GM21619 (cell line): ENCODE measurements at regions not wholly inside any gene's neighbourhood (a gene's known extent, or its start where the extent isn't known, plus 50 kb on each side); places are given as distances from the start of the nearest gene placed in this dataset.
"Not testable (repeated sequence)": the region's sequence is repeated elsewhere in the genome, so short reads cannot be mapped to it uniquely, and the experiment has no call there.

ENCODE experiments used
- ATAC-seq: cut with Tn5 transposase; IDR thresholded peaks from one replicate; pipeline ENCODE4 v1.9.1; 2021; ENCODE audit not compliant: unreplicated experiment

- no peak for ATAC-seq
Observed at GRCh38 chr3:152148579-152148978, 120.2 kb upstream of the MBNL1 start.

DNA sequence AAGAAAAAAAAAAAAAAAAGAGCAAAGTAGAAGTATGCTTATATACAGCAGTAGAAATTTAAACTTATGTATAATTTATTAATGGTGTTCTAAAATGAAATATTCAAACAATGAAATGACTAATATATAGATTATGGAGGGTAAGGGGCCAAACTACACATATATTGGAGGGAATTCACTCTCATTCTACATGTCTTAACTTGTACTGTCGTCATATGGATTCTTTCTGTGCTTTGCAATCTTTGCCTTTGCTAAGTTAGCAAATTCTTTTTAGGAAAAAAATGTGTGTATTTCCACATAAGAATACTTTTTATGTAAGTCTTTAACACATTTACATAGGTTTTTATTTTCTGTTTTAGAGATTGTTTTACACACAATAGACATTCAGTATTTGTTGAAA, 118.9 kb upstream of the MBNL1 start:
- no peak for ATAC-seq

- no peak for ATAC-seq
Observed at GRCh38 chr3:152151216-152151876, 117.4 kb upstream of the MBNL1 start.

GRCh38 chr3:152151877-152152765, 116.6 kb upstream of the MBNL1 start:
- not testable (repeated sequence) for ATAC-seq

- not testable (repeated sequence) for ATAC-seq
Observed at GRCh38 chr3:152153115-152153514, 115.6 kb upstream of the MBNL1 start.

DNA sequence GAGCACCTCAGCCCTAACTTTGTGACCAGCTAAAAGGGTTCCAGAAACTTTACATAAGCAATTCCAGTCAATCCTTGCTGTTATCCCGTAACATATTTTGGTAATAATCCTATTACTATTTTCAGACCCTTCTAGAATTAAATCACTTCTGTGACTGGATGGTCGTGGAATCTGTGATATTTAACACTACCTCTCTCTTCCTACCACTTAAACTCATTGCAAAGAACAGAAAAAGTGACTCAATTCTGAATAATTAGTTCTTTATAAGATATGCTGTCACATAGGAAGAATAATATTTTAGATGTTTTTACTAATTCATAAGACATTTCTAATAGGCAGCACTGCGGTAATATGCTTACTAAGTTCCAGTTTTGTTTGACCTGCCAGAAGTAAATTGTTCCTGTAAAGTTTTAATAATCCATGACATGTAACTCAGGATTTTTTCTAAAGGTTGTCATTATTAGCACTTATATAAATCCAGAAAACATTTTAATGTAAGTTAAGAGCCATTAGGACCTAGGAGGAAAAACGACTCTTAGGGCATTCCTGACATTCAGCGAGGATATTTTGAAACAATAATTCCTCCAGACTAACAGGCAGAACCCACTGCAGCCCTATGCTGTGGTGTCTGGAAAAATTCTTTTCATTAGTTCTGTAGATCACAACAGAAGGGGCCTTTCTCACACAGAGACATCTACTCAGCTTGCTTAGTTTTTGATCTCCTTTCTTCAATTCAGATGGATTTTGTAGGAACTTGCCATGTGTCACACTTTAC, 113.3 kb upstream of the MBNL1 start:
- ATAC-seq = no peak

DNA sequence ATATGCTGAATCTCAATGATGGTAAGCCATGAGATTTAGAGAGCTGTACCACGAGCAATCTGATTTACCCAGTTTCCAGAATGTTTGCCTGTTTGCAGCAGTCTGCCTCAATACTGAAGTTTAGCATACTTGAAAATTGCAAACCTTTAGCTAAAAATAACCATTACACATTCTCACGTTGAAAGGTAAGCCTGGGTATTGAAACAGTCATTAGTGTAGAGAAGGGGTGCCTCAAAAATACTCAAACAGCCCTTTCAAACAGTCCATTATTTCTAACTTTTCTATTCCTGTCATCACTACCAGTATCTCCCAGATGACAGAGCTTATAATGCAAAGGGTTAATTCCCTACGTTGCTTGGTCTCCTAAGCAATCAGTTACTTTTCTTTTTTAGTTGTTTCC, 111.8 kb upstream of the MBNL1 start:
- no peak for ATAC-seq

GRCh38 chr3:152157337-152157736, 111.4 kb upstream of the MBNL1 start:
- no peak for ATAC-seq

DNA sequence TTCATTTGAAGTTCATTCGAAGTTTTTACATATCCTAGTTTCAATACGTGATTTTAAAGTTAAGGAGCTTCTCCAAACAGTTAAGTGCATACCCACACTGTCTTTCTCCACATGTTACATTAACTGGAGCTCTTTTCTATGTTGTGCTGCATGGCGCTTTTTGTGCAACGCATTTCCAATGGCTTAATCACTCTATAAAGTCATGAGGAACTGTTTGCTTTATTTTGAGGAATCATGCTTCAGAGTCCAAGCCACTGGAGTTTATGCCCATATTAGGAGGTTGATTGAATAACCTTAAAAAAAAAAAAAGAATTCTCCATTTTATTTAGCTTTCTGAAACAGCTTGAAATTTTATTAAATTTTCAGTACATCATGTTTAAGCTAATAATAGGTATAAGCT, 109.4 kb upstream of the MBNL1 start:
- ATAC-seq = no peak

DNA sequence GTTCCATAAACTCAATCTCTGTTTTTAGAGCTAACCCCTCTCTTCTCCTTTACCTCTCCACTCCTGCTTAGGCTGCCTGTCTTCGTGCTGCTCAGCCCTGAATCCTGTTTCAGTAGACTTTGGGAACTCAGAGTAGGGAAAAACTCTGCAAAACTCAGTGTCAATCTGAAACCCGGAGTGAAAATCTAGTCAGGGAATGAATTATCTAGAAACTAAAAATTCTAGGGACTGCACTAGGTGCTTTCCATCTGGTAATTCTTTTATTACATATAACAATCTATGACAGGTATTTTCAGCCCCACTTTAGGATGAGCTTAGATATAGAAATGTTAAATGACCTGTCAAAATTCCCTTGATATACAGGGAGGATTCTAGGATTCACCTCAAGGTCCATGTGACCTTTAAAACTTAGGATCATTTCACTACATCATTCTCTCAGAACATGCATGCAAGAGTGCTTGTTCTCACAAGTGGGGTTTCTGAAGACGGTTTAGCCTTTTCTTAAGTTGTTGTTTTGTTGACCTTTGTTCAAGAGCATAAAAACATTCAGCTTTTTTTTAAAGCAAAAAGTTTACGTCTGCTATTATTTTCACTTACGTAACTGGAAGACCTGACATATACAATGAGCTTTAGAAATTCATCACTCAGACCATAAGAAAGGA, 108.2 kb upstream of the MBNL1 start:
- no peak for ATAC-seq

- ATAC-seq = no peak
Observed at GRCh38 chr3:152172460-152172859, 96.3 kb upstream of the MBNL1 start.

DNA sequence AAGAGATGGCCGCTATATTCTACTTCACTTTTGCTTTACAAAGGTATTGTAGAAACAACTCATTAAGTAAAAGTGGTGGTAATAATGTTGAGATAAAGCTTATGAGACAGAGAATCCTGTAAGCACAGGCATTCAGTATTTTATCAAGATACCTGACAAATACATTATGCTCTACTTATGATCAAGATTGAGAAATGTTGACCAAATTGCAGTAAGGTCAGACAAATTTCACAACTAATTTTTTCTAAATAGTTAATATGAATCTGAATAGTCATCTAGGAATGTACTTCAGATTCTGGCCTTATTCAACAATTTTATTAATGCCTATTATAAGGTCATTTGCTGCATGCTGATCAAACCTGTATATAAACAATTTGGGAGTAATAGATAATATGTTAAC, 95.1 kb upstream of the MBNL1 start:
- ATAC-seq = no peak

- ATAC-seq = no peak
Observed at GRCh38 chr3:152174876-152175527, 93.7 kb upstream of the MBNL1 start.

DNA sequence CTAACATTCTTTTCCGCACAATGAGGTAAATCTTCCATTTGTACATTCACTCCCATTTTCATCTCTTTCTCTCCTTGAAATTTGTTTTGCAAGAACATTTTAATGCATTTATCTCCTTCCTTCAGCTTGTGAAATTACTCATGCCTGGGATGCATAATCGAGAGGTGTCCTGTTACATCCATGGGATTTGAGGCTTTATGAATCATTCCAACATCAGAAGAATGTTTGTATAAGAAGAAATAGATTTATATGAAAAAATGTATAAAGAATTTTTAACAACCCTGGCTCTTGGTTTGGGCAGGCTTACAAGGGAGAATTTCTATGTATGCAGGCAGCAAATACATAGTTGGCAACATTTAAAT, 93.2 kb upstream of the MBNL1 start:
- no peak for ATAC-seq

DNA sequence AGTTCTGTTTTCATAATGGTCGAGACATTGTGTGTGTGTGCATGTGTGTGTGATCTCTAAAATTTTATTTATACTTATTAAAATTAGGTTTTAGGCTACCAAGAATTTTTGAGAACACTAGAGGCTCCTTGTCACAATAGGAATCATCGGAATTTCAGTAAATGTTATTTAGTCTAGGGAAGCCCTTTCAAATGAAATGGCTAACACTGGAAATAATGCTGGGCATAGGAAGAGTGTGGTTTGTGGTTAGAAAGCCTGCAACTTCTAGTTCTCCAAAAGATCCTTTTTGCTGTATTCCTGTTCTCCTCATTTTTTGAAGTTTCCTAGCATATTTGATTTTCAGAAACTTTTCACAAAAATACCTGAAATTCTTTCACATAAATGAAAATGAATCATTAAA, 92.5 kb upstream of the MBNL1 start:
- no peak for ATAC-seq

DNA sequence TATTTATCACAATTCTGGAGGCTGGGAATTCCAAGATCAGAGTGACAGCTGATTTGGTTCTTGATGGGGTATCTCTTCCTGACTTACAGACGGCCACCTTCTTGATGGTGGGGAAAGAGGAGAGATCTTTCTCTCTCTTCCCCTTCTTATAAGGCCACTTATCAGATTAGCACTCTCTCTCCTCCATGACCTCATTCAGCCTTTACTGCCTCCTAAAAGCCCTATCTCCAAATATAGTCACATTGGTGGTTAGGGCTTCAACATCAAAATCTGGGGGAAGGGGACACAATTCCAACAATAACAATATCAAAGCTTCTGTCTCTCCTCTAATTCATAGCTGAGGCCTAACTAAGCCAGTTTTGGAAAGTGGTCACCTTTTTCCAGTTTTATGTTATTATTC, 91.7 kb upstream of the MBNL1 start:
- no peak for ATAC-seq

DNA sequence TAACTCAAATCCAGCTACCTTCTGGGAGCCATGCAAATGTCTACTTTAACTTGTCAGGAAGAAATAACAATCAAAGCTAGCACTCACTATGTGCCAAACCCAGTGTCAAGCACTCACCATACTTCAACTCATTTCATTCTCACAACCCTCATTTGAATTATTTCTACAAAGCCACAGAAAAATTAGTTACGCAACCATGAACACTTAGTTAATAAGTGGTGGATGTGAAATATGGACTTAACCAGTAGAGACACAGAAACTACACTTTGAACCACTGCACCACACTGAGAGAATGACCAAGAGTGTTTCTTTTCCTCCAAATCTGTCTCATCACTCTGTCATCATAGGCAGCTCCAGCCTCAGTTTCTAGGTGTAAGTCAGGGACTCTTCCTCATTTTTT, 91.0 kb upstream of the MBNL1 start:
- ATAC-seq = peak; percentile 98

DNA sequence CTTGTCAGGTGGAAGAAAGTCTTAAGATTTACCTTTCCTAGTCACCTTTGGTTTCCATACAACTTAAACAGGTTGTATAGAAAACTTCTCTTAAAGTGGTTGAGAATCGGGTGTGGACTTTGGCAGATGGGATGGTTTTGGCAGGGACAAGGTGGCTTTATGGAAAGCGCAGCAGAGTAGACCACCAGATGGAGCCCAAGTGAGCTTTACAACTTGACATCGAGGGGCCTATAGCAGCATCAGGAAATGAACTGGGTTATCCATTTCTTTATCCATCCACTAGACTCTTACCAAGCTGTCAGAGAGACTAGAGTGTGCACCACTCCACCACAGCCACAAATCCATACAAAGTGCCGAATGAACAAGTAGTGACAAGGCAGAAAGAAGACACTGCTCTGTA, 85.3 kb upstream of the MBNL1 start:
- ATAC-seq = peak; percentile 79

- ATAC-seq = no peak
Observed at GRCh38 chr3:152184971-152185686, 83.6 kb upstream of the MBNL1 start.
